NCI-H187 (cell line): ENCODE measurements at regions not wholly inside any gene's neighbourhood (a gene's known extent, or its start where the extent isn't known, plus 50 kb on each side); places are given as distances from the start of the nearest gene placed in this dataset.

Source experiments
- DNase-seq, 2 experiments: peaks; one replicate each; lab custom pipeline; 2025; lab: John Stamatoyannopoulos, UW

GRCh38 chr15:23514484-23514883 lies 51.0 kb upstream of the MKRN3 start:
- no peak for DNase-seq

DNA sequence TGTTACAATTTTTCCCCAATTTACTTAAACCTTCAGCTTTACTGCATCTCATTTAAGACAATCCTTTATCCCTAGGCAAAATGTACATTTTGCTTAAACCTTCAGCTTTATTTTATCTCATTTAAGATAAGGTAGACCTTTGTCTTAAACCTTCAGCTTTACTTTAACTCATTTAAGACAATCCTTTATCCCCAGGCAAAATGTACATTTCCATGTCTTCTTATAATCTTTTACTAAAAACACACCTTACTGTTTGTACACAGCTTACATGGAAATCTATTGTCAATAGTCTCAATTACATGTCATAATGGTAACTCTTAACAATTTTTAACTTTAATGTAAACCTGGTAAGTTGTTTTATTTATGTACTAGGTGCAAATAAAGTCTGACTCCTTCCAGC lies 58.7 kb upstream of the MKRN3 start:
- DNase-seq: no peak

GRCh38 chr15:23503980-23504379 lies 56.9 kb upstream of the GOLGA6L2 start:
- peak; percentile 12 to 35 for DNase-seq

GRCh38 chr15:23503576-23503975 lies 56.5 kb upstream of the GOLGA6L2 start:
- DNase-seq: no peak

GRCh38 chr15:23497710-23498111 lies 50.7 kb upstream of the GOLGA6L2 start:
- no peak for DNase-seq
